D721Med (cell line): ENCODE measurements at regions not wholly inside any gene's neighbourhood (a gene's known extent, or its start where the extent isn't known, plus 50 kb on each side); places are given as distances from the start of the nearest gene placed in this dataset.
"Not testable (repeated sequence)": the region's sequence is repeated elsewhere in the genome, so short reads cannot be mapped to it uniquely, and the experiment has no call there.

Source experiments
- DNase-seq: peaks from one replicate; pipeline ENCODE4 v3.0.0; 2011; ENCODE audit warnings: low spot score; ENCODE audit not compliant: insufficient read length
- FAIRE-seq: peaks from 2 replicates; lab custom pipeline; 2011; peaks lifted over from hg19 to GRCh38; lab: Jason Lieb, UNC
- TF ChIP-seq, protein P1 (sequence below): IDR thresholded peaks from 2 replicates; pipeline ENCODE4 v1.5.1; 2012; ENCODE audit warnings: mild to moderate bottlenecking, control low read depth; ENCODE audit not compliant: insufficient read depth; ENCODE audit errors: missing control alignments

DNA sequence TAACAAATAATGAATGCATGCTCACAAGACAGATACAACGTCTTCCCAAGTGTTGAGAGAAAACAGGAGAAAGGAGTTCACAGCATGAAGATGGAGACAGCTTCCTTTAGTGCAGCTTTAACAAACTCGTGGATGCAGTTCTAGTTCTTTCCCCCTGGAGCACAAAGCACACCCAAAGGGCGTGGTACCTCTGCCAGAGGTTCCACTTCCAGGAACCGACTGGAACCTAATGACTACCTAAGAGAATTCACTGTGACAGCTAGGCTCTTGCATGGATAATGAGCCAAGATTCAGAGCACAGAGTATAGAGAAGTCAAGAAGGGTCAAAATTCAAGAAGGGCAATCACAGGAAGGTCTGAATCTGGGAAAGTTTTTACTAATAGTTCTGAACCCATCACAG is 673.2 kb downstream of the XPNPEP1 start:
- TF ChIP-seq, protein P1, sequence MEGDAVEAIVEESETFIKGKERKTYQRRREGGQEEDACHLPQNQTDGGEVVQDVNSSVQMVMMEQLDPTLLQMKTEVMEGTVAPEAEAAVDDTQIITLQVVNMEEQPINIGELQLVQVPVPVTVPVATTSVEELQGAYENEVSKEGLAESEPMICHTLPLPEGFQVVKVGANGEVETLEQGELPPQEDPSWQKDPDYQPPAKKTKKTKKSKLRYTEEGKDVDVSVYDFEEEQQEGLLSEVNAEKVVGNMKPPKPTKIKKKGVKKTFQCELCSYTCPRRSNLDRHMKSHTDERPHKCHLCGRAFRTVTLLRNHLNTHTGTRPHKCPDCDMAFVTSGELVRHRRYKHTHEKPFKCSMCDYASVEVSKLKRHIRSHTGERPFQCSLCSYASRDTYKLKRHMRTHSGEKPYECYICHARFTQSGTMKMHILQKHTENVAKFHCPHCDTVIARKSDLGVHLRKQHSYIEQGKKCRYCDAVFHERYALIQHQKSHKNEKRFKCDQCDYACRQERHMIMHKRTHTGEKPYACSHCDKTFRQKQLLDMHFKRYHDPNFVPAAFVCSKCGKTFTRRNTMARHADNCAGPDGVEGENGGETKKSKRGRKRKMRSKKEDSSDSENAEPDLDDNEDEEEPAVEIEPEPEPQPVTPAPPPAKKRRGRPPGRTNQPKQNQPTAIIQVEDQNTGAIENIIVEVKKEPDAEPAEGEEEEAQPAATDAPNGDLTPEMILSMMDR: no peak
- DNase-seq (no peak), FAIRE-seq (no peak)

DNA sequence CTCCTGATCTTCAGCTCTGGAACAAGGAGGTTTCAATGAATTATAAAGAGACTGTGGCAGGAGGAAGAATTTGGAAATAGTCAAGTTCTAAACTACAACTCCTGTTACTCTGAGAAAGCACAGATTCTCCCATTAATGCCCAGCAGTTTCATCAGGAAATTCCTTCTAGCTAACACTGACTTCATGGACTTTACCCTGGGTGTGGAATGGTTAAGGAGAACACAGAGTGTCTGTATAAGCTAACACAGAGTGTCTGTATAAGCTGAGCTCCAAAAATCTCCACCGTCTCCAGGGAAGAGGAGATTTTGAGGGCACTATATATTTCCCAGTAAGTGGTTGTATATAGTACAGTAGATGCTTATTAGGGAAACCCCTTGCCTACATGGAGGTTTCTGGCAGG is 675.5 kb downstream of the XPNPEP1 start:
- FAIRE-seq (no peak), DNase-seq (no peak)
- TF ChIP-seq, protein P1: no peak

DNA sequence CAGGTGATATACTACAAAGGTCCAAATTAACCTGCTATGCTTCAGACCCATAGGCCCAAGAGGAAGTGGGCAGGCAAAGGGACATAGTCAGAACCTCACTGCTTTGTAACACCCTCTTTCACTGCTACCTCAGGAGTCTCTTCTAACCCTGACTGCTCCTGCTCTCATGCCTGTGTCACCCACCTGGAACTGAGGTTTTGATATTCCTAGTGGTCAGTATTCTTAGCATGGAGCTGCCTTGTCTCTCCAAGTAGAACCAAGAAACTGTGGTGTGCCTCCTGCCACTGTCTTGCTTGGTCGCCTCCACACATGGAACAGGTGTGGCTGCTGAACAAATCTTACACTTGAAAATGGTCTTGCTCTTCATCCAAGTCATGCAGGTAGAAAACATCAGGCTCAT is 677.5 kb downstream of the XPNPEP1 start:
- DNase-seq: no peak
- no peak for FAIRE-seq
- TF ChIP-seq, protein P1: no peak

DNA sequence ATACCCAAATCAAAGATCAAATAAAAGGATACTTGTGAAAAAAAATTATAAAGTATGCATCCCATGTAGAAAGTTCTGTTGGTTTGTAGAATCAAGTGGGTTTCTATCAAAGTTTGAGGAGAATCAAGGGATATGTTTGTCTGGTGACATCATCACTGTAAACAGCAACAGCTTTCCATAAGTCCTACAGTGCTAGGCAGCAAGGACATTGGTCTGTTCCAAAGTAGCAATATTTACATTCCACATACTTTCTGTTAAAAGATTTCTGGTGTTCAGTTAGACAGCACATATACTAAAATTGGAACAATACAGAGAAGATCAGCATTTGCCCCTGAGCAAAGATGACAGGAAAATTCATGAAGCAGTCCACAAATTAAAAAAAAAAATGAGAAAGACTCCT is 683.9 kb downstream of the XPNPEP1 start:
- DNase-seq (no peak), FAIRE-seq (no peak)
- TF ChIP-seq, protein P1: no peak

DNA sequence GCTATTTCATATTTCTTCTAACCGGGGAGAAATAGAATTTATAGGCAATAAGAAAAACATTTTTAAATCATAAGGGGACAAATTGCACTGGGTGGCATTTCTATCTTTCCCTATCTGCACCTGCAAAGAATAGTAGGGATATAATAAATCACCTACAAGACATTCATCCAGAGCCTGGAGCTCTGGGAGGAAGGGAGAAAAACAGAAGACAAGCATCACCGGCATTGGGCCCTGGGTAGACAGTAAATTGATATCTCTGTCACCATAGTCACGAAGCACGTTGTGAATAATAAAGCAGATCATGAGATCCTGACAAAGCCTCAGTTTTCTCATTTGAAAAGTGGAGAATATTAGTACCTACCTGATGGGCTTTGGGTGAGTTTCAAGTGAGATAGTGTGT is 685.6 kb downstream of the XPNPEP1 start:
- FAIRE-seq (no peak), DNase-seq (no peak)
- TF ChIP-seq, protein P1: no peak

DNA sequence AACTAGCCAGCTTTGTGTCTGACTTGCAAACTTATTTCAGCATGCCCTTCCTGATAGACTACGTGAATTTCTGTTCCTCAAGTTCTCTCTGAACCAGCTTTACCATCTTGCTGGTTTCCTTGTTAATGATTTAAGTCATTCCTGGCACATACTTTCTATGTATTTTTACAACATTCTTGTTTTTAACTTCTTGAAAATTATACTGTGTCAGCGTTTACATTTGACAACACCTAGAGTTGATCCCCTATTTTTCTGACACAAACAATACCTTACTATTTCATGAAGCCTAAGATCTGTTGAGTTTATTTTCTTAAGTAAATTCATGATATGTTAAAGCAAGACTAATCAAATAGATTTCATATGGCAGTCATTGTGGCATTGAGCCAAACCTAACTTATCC is 686.3 kb downstream of the XPNPEP1 start:
- FAIRE-seq: no peak
- TF ChIP-seq, protein P1: no peak
- DNase-seq: no peak

DNA sequence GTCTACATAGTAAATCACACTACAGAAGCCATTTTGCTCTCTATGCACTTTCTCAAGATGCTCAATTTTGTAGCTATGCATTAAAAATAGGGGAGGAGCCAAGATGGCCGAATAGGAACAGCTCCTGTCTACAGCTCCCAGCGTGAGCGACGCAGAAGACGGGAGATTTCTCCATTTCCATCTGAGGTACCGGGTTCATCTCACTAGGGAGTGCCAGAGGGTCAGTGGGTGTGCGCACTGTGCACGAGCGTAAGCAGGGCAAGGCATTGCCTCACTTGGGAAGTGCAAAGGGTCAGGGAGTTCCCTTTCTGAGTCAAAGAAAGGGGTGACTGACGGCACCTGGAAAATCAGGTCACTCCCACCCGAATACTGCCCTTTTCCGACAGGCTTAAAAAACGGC is 699.8 kb downstream of the XPNPEP1 start:
- not testable (repeated sequence) for FAIRE-seq, DNase-seq

DNA sequence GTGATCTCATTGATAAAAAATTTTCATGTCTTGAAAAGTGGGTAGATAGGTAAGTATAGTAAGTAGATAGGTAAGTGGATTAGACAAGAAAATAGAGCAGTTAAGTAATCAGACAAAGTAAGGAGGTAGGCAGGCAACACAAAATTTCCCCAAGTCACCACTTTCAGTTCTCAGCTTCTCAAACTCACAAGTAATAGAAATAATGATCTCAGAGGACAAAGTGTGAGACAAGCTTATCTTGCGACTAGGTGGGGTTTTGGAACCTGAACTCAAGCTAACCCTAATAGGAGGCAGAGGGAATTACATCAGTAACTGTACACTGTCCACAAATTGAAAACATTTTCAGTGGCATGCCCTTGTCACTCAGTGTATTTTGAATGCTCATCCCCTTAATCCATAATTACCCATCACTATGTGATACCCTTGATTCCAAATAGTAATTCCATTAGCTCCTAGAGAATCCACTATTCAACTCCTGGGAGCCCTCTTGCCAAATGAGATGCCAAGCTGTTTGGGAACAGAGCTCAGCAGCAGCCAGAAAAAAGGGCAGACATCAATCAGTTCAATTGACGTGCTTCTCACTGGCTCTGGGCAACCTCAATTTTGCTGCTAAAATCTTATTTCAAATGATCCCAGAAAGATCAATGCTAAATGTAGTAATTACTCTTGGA is 703.2 kb downstream of the XPNPEP1 start:
- no peak for FAIRE-seq
- no peak for DNase-seq
- TF ChIP-seq, protein P1: no peak
